Stimulated activated naive CD8-positive, alpha-beta T cell treated with anti-CD3 and anti-CD28 coated beads, Interleukin-15, amount 100 ng/mL, for 72 hours (primary cell): ENCODE measurements at regions not wholly inside any gene's neighbourhood (a gene's known extent, or its start where the extent isn't known, plus 50 kb on each side); places are given as distances from the start of the nearest gene placed in this dataset.

Experiments used
- ATAC-seq: fragments of 150-1000 bp; cut with Tn5 transposase; 2 replicates; pipeline ENCODE4 v1.10.0; 2021; ENCODE audit warnings: mild to moderate bottlenecking, moderate library complexity
- DNase-seq, 2 donors: peaks; one replicate each; pipeline ENCODE4 v3.0.0; 2021 to 2022
- H3K27ac Mint-ChIP-seq, 2 donors: one replicate each; pipeline ENCODE4 v1.8.0; 2022; ENCODE audit warnings: mild to moderate bottlenecking in 2 of 2, mixed read lengths in 2 of 2, moderate library complexity in 2 of 2
- H3K27me3 Mint-ChIP-seq: one replicate; pipeline ENCODE4 v1.8.0; 2022; ENCODE audit warnings: mixed read lengths
- H3K4me1 Mint-ChIP-seq: one replicate; pipeline ENCODE4 v1.8.0; 2022; ENCODE audit warnings: mild to moderate bottlenecking, mixed read lengths
- H3K4me3 Mint-ChIP-seq, 2 donors: one replicate each; pipeline ENCODE4 v1.8.0; 2022; ENCODE audit warnings: mild to moderate bottlenecking in 2 of 2, mixed read lengths in 2 of 2, moderate library complexity in 1 of 2
- H3K9me3 Mint-ChIP-seq, 2 donors: one replicate each; pipeline ENCODE4 v1.8.0; 2022; ENCODE audit warnings: mixed read lengths in 2 of 2

GRCh38 chr12:90124914-90125313 is 416.3 kb upstream of the ATP2B1 start:
- no peaks in the 10 kb centered on the region for H3K27me3 Mint-ChIP-seq
- no peak for DNase-seq

GRCh38 chr12:90124289-90124688 is 415.7 kb upstream of the ATP2B1 start:
- Mint-ChIP-seq H3K27ac (no peak overlapping the region), H3K4me3 (no peak overlapping the region), H3K9me3 (peaks cover 21 to 22% of the 10 kb centered on the region in 2 donors), H3K4me1 (no peaks in the 10 kb centered on the region), H3K27me3 (no peaks in the 10 kb centered on the region)
- no peak for DNase-seq
- ATAC-seq = no peak

More at GRCh38 chr12:90124914-90125313, 416.3 kb upstream of the ATP2B1 start:
- Mint-ChIP-seq H3K27ac (no peak overlapping the region), H3K4me1 (no peaks in the 10 kb centered on the region), H3K9me3 (peaks cover 14 to 17% of the 10 kb centered on the region in 2 donors), H3K4me3 (no peak overlapping the region)
- ATAC-seq = no peak

GRCh38 chr12:90122681-90123080 is 414.0 kb upstream of the ATP2B1 start:
- Mint-ChIP-seq H3K27me3 (no peaks in the 10 kb centered on the region), H3K9me3 (peaks cover 22 to 23% of the 10 kb centered on the region in 2 donors), H3K4me3 (no peak overlapping the region), H3K27ac (no peak overlapping the region), H3K4me1 (no peaks in the 10 kb centered on the region)
- ATAC-seq = no peak
- no peak for DNase-seq

- Mint-ChIP-seq H3K27ac (no peak overlapping the region), H3K4me1 (no peaks in the 10 kb centered on the region), H3K4me3 (no peak overlapping the region), H3K27me3 (no peaks in the 10 kb centered on the region), H3K9me3 (peaks cover 22 to 23% of the 10 kb centered on the region in 2 donors)
- no peak for DNase-seq
- no peak for ATAC-seq
Measured at GRCh38 chr12:90120627-90121026, 412.0 kb upstream of the ATP2B1 start.

GRCh38 chr12:90112666-90113065 is 404.0 kb upstream of the ATP2B1 start:
- peaks cover 0 to 5% of the 10 kb centered on the region in 2 donors for H3K9me3 Mint-ChIP-seq
- H3K4me3 Mint-ChIP-seq = no peak overlapping the region
- no peaks in the 10 kb centered on the region for H3K27me3 Mint-ChIP-seq
- H3K27ac Mint-ChIP-seq = no peak overlapping the region
- DNase-seq (no peak), ATAC-seq (no peak)
- no peaks in the 10 kb centered on the region for H3K4me1 Mint-ChIP-seq

- Mint-ChIP-seq H3K4me3 (no peak overlapping the region), H3K27ac (no peak overlapping the region), H3K4me1 (no peaks in the 10 kb centered on the region), H3K9me3 (peaks cover 0 to 5% of the 10 kb centered on the region in 2 donors), H3K27me3 (no peaks in the 10 kb centered on the region)
- no peak for DNase-seq
- no peak for ATAC-seq
Measured at GRCh38 chr12:90111791-90112580, 403.3 kb upstream of the ATP2B1 start.

- peaks cover 9% of the 10 kb centered on the region for H3K27me3 Mint-ChIP-seq
- H3K9me3 Mint-ChIP-seq = peaks cover 0 to 5% of the 10 kb centered on the region in 2 donors
- ATAC-seq = no peak
- H3K4me1 Mint-ChIP-seq = peaks cover 6% of the 10 kb centered on the region
- no peak overlapping the region for H3K27ac Mint-ChIP-seq
- DNase-seq = no peak
- no peak overlapping the region for H3K4me3 Mint-ChIP-seq
Measured at GRCh38 chr12:90106568-90106967, 397.9 kb upstream of the ATP2B1 start.

- peaks cover 9% of the 10 kb centered on the region for H3K27me3 Mint-ChIP-seq
- no peak overlapping the region for H3K27ac Mint-ChIP-seq
- no peaks in the 10 kb centered on the region for H3K9me3 Mint-ChIP-seq
- H3K4me1 Mint-ChIP-seq = peaks cover 15% of the 10 kb centered on the region
- H3K4me3 Mint-ChIP-seq = no peak overlapping the region
- DNase-seq = peak; percentile 11
- ATAC-seq = peak; percentile 86
Measured at GRCh38 chr12:90102957-90103652, 394.5 kb upstream of the ATP2B1 start.

- H3K4me1 Mint-ChIP-seq = peaks cover 20% of the 10 kb centered on the region
- H3K9me3 Mint-ChIP-seq = no peaks in the 10 kb centered on the region
- no peak overlapping the region for H3K27ac Mint-ChIP-seq
- H3K4me3 Mint-ChIP-seq = no peak overlapping the region
- ATAC-seq (no peak), DNase-seq (no peak)
- peaks cover 7% of the 10 kb centered on the region for H3K27me3 Mint-ChIP-seq
Measured at GRCh38 chr12:90100579-90100978, 391.9 kb upstream of the ATP2B1 start.

GRCh38 chr12:90099288-90099687 is 390.6 kb upstream of the ATP2B1 start:
- H3K4me3 Mint-ChIP-seq = no peak overlapping the region
- no peaks in the 10 kb centered on the region for H3K9me3 Mint-ChIP-seq
- H3K27me3 Mint-ChIP-seq = no peaks in the 10 kb centered on the region
- H3K4me1 Mint-ChIP-seq = peaks cover 20% of the 10 kb centered on the region
- peak overlapping the region in 1 of 2 donors; percentile 36 for H3K27ac Mint-ChIP-seq
- ATAC-seq (no peak), DNase-seq (no peak)

GRCh38 chr12:90098132-90098779 is 389.6 kb upstream of the ATP2B1 start:
- DNase-seq (no peak), ATAC-seq (no peak)
- Mint-ChIP-seq H3K4me1 (peaks cover 19% of the 10 kb centered on the region), H3K27ac (no peak overlapping the region), H3K27me3 (no peaks in the 10 kb centered on the region), H3K4me3 (no peak overlapping the region), H3K9me3 (no peaks in the 10 kb centered on the region)

GRCh38 chr12:90091809-90092208 is 383.2 kb upstream of the ATP2B1 start:
- Mint-ChIP-seq H3K27me3 (no peaks in the 10 kb centered on the region), H3K9me3 (no peaks in the 10 kb centered on the region), H3K27ac (no peak overlapping the region), H3K4me3 (no peak overlapping the region), H3K4me1 (peaks cover 20% of the 10 kb centered on the region)
- DNase-seq = no peak
- peak; percentile 52 for ATAC-seq

GRCh38 chr12:90090929-90091651 is 382.5 kb upstream of the ATP2B1 start:
- Mint-ChIP-seq H3K27ac (no peak overlapping the region), H3K27me3 (no peaks in the 10 kb centered on the region), H3K9me3 (no peaks in the 10 kb centered on the region), H3K4me1 (peaks cover 26% of the 10 kb centered on the region), H3K4me3 (no peak overlapping the region)
- DNase-seq = no peak
- ATAC-seq = peak; percentile 63

- DNase-seq (no peak), ATAC-seq (peak; percentile 71)
- H3K9me3 Mint-ChIP-seq = no peaks in the 10 kb centered on the region
- peaks cover 28% of the 10 kb centered on the region for H3K4me1 Mint-ChIP-seq
- no peaks in the 10 kb centered on the region for H3K27me3 Mint-ChIP-seq
- H3K4me3 Mint-ChIP-seq = no peak overlapping the region
- H3K27ac Mint-ChIP-seq = no peak overlapping the region
Measured at GRCh38 chr12:90086281-90086680, 377.6 kb upstream of the ATP2B1 start.

- no peaks in the 10 kb centered on the region for H3K9me3 Mint-ChIP-seq
- H3K4me1 Mint-ChIP-seq = peaks cover 22% of the 10 kb centered on the region
- H3K27ac Mint-ChIP-seq = no peak overlapping the region
- H3K4me3 Mint-ChIP-seq = no peak overlapping the region
- no peak for DNase-seq
- H3K27me3 Mint-ChIP-seq = no peaks in the 10 kb centered on the region
- no peak for ATAC-seq
Measured at GRCh38 chr12:90085494-90086274, 377.0 kb upstream of the ATP2B1 start.
